GM23248 (cell line): ENCODE measurements at regions not wholly inside any gene's neighbourhood (a gene's known extent, or its start where the extent isn't known, plus 50 kb on each side); places are given as distances from the start of the nearest gene placed in this dataset.

Source experiments
- EZH2 ChIP-seq: fragments of 200-600 bp; sonication (generic); IDR thresholded peaks from 2 replicates; pipeline ENCODE4 v1.6.1; 2018; ENCODE audit warnings: antibody characterized with exemption, mild to moderate bottlenecking; ENCODE audit not compliant: insufficient read depth, poor library complexity, severe bottlenecking
- EZH2phosphoT487 ChIP-seq: fragments of 200-600 bp; sonication (generic); IDR thresholded peaks from 2 replicates; pipeline ENCODE4 v1.6.1; 2018; ENCODE audit warnings: antibody characterized with exemption, moderate library complexity, mild to moderate bottlenecking, low read depth; ENCODE audit not compliant: insufficient read depth

DNA sequence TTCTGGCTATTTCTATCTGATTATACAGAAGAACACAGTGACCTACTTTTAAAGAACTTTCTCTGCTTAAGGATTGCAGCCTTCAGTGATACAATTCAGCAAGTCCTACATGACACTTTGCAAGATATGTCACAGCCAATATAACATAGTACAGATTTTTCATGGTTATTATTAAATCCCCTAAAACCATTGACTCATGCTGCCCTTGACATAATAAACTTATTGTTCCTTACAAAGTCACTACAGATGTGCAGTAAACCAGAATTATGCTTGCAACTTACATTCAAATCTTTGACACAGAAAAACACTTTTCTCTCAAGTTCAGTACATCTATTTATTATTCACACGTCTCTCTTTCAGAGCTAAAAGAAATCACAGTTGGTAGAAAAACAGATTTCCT, 1136.3 kb upstream of the ACO1 start:
- no peak for TF ChIP-seq EZH2
- TF ChIP-seq EZH2phosphoT487, result no peak
